K562 (cell line): ENCODE measurements at regions not wholly inside any gene's neighbourhood (a gene's known extent, or its start where the extent isn't known, plus 50 kb on each side); places are given as distances from the start of the nearest gene placed in this dataset.
A peak's percentile ranks its signal among the peaks of the same experiment; 100 is the strongest.
"Not testable (repeated sequence)": the region's sequence is repeated elsewhere in the genome, so short reads cannot be mapped to it uniquely, and the experiment has no call there.

Experiments used
- ATAC-seq: fragments of 200-7000 bp; cut with Tn5 transposase; 3 replicates; pipeline ENCODE4 v1.9.1; 2020; ENCODE audit warnings: moderate library complexity
- BruUV-seq: library from RNA; stranded (reverse); fragments of 400-500 nt; replicated peaks from 2 replicates; lab custom pipeline; 2021; lab: Mats Ljungman, UMichigan
- CTCF ChIA-PET: fragments of 300-600 bp; formaldehyde crosslinking; extraction: SDS; loops from one replicate; lab custom pipeline; 2021; ENCODE audit warnings: low intra/inter-chr PET ratio; lab: Yijun Ruan, JAX
- POLR2A ChIA-PET: fragments of 300-600, 350-650 bp; sonication (Branson Sonifier 250); formaldehyde crosslinking; extraction: SDS; loops from one replicate; lab custom pipeline; 2021; ENCODE audit warnings: antibody characterized with exemption, inconsistent platforms; lab: Yijun Ruan, JAX
- DNase-seq, 4 experiments: peaks; one replicate each; pipeline versions ENCODE4 v3.0.0 to v3.0.0-alpha.2; 2011 to 2018; ENCODE audit warnings: low spot score in 3 of 4, mixed read lengths in 3 of 4; ENCODE audit errors: extremely low read depth in 1 of 4
- FAIRE-seq: peaks from 2 replicates; lab custom pipeline; 2011; peaks lifted over from hg19 to GRCh38; lab: Jason Lieb, UNC
- H2AFZ ChIP-seq: 2 replicates; pipeline ENCODE4 v1.6.0; 2011; ENCODE audit warnings: low read depth, low read length, control low read depth, inconsistent platforms
- H3K27ac ChIP-seq: fragments of 200-600 bp; 3 replicates; pipeline ENCODE4 v1.8.0; 2011; ENCODE audit warnings: low read depth, mild to moderate bottlenecking, control low read depth, inconsistent platforms, low read length, moderate library complexity, mixed read lengths; ENCODE audit errors: extremely low read depth
- H3K27me3 ChIP-seq, 2 experiments: fragments of 300-600 bp in 1 of 2; 2 replicates in 1 of 2; 3 replicates in 1 of 2; pipeline versions ENCODE4 v1.6.0 to v1.8.0; 2011; ENCODE audit warnings: inconsistent platforms in 2 of 2, low read length in 2 of 2, mild to moderate bottlenecking in 1 of 2, mixed read lengths in 1 of 2, moderate library complexity in 1 of 2; ENCODE audit not compliant: control insufficient read depth in 2 of 2, insufficient read depth in 2 of 2
- H3K36me3 ChIP-seq: fragments of 300-600 bp; 3 replicates; pipeline ENCODE4 v1.8.0; 2011; ENCODE audit warnings: mild to moderate bottlenecking, low read length, inconsistent platforms; ENCODE audit not compliant: control insufficient read depth, insufficient read depth
- H3K4me1 ChIP-seq, 2 experiments: fragments of 200-600 bp in 1 of 2; replicated peaks in 1 of 2; 2 replicates in 1 of 2; 3 replicates in 1 of 2; pipeline versions ENCODE4 v1.5.1 to v1.8.0; 2011; ENCODE audit warnings: inconsistent platforms in 2 of 2, low read length in 2 of 2, mild to moderate bottlenecking in 1 of 2, mixed read lengths in 1 of 2, moderate library complexity in 1 of 2; ENCODE audit not compliant: control insufficient read depth in 2 of 2, insufficient read depth in 2 of 2
- H3K4me2 ChIP-seq: 2 replicates; pipeline ENCODE4 v1.6.1; 2011; ENCODE audit warnings: low read length, control low read depth, inconsistent platforms, mixed read lengths; ENCODE audit not compliant: insufficient read depth
- H3K4me3 ChIP-seq: fragments of 200-600 bp; sonication (generic), shearing (Covaris generic); 2 replicates; pipeline ENCODE4 v1.5.1; 2016; ENCODE audit warnings: control low read depth, inconsistent platforms
- H3K79me2 ChIP-seq: fragments of 200-600 bp; 3 replicates; pipeline ENCODE4 v1.8.0; 2011; ENCODE audit warnings: low read length, inconsistent platforms; ENCODE audit not compliant: control insufficient read depth, insufficient read depth
- H3K9ac ChIP-seq, 2 experiments: 2 replicates each; pipeline versions ENCODE4 v1.6.0 to v1.6.1; 2011; ENCODE audit warnings: low read depth in 2 of 2, low read length in 2 of 2, control low read depth in 1 of 2, inconsistent platforms in 1 of 2, mild to moderate bottlenecking in 1 of 2, mixed read lengths in 1 of 2; ENCODE audit not compliant: insufficient read depth in 1 of 2
- H3K9me1 ChIP-seq: one replicate; pipeline ENCODE4 v1.6.0; 2011; ENCODE audit warnings: inconsistent platforms, mild to moderate bottlenecking, low read length, moderate library complexity; ENCODE audit not compliant: control insufficient read depth, insufficient read depth
- H3K9me3 ChIP-seq: replicated peaks from 2 replicates; pipeline ENCODE4 v1.5.1; 2011; ENCODE audit warnings: low read depth, low read length, inconsistent platforms; ENCODE audit not compliant: control insufficient read depth, insufficient read depth
- H4K20me1 ChIP-seq: replicated peaks from 2 replicates; pipeline ENCODE4 v1.6.1; 2011; ENCODE audit warnings: low read length, inconsistent platforms, mixed read lengths; ENCODE audit not compliant: control insufficient read depth, insufficient read depth
- EHMT2 ChIP-seq: fragments of 450-650 bp; IDR thresholded peaks from 2 replicates; pipeline ENCODE4 v1.6.1; 2018; ENCODE audit warnings: antibody characterized with exemption
- FOXM1 ChIP-seq, 2 experiments: fragments of 450-650 bp in 1 of 2; sonication (generic) in 1 of 2; formaldehyde crosslinking in 1 of 2; IDR thresholded peaks; 2 replicates each; pipeline versions ENCODE4 v1.6.1 to v1.9.0; 2017 to 2022; ENCODE audit warnings: low read depth in 2 of 2, mild to moderate bottlenecking in 2 of 2, missing genetic modification reagents in 1 of 2, moderate library complexity in 1 of 2
- MTA1 ChIP-seq: fragments of 450-650 bp; IDR thresholded peaks from 2 replicates; pipeline ENCODE4 v1.6.1; 2017; ENCODE audit warnings: borderline replicate concordance
- SMAD2 ChIP-seq: fragments of 150-350 bp; IDR thresholded peaks from 2 replicates; pipeline ENCODE4 v1.6.1; 2014; ENCODE audit warnings: low read depth, mild to moderate bottlenecking, low read length
- SMARCA5 ChIP-seq: fragments of 450-650 bp; IDR thresholded peaks from 2 replicates; pipeline ENCODE4 v1.6.1; 2016
- TCF7 ChIP-seq: sonication (generic); IDR thresholded peaks from 2 replicates; pipeline ENCODE4 v1.6.1; 2016; ENCODE audit warnings: antibody characterized with exemption, borderline replicate concordance
- TGIF2 ChIP-seq: sonication (generic); formaldehyde crosslinking; IDR thresholded peaks from 2 replicates; pipeline ENCODE4 v1.8.1; 2022; ENCODE audit warnings: mild to moderate bottlenecking, missing genetic modification reagents, moderate library complexity
- YY1 ChIP-seq, 3 experiments: IDR thresholded peaks; 2 replicates each; pipeline ENCODE4 v1.6.1; 2011; ENCODE audit warnings: low read length in 2 of 3, mild to moderate bottlenecking in 2 of 3, moderate library complexity in 2 of 3, borderline replicate concordance in 1 of 3, control low read depth in 1 of 3, low read depth in 1 of 3; ENCODE audit not compliant: insufficient read depth in 3 of 3, insufficient replicate concordance in 2 of 3, control insufficient read depth in 1 of 3, insufficient read length in 1 of 3; ENCODE audit errors: extremely low read depth in 1 of 3
- ZBTB1 ChIP-seq: sonication (generic); formaldehyde crosslinking; IDR thresholded peaks from 2 replicates; pipeline ENCODE4 v1.8.1; 2023; ENCODE audit warnings: missing genetic modification reagents, low read depth, mild to moderate bottlenecking, borderline replicate concordance
- ZNF354B ChIP-seq: fragments of 250-450 bp; sonication (Bioruptor Pico); IDR thresholded peaks from 2 replicates; pipeline ENCODE4 v1.4.0; 2020
- ZNF507 ChIP-seq: conservative IDR thresholded peaks from 2 replicates; pipeline ENCODE4 v1.6.1; 2017; ENCODE audit warnings: missing genetic modification characterization, missing compliant biosample characterization
- WGBS: fragments of 100-300 bp; shearing (Covaris generic); methylation state at CpG from one replicate; pipeline ENCODE4 v1.1.6; 2016; ENCODE audit warnings: low coverage, mixed read lengths; ENCODE audit not compliant: insufficient coverage; ENCODE audit errors: missing lambda C conversion rate; 5-methylcytosine and 5-hydroxymethylcytosine counted together
- in situ Hi-C: fragments of 300-500 bp; cut with MboI; formaldehyde crosslinking; loops from 4 replicates; pipeline ENCODE4 v1.15.0; 2018; ENCODE audit warnings: inconsistent platforms, mixed read lengths
- intact Hi-C: fragments of 100-400 bp; cut with micrococcal nuclease; formaldehyde crosslinking; loops from 2 replicates; pipeline ENCODE4 v1.14.2; 2022

DNA sequence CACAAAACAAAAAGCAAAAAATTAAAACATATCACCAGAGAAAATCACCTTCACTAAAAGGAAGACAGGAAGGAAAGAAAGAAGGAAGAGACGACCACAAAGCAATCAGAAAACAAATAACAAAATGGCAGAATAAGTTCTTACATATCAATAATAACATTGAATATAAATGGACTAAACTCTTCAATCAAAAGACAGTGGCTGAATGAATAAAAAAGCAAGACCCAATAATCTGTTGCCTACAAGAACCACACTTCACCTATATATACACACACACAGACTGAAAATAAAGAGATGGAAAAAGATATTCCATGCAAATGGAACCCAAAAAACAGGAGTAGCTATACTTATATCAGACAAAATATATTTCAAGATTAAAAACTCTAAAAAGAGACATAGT, 124.5 kb downstream of the ACTL7B start:
- DNase-seq, H3K4me3 ChIP-seq, H3K4me2 ChIP-seq, H3K79me2 ChIP-seq, in situ Hi-C loops, H3K36me3 ChIP-seq, intact Hi-C loops, ATAC-seq, BruUV-seq, H4K20me1 ChIP-seq, H3K9me1 ChIP-seq, H3K9me3 ChIP-seq, H2AFZ ChIP-seq, H3K9ac ChIP-seq, CTCF ChIA-PET, FAIRE-seq, H3K27me3 ChIP-seq, H3K4me1 ChIP-seq, H3K27ac ChIP-seq: not testable (repeated sequence)
- 0% methylated on average over 1 of the region's 1 CpG for WGBS
- peak; percentile 92 for TF ChIP-seq ZNF507
- peak; percentile 64; the same call in 1 of the 2 replicates for TF ChIP-seq ZNF354B
- POLR2A ChIA-PET, result interaction anchor here (0.6 kb wide), 1 partner anchor 1107 kb away, joined by 3 read pairs; no protein-coding TSS in a partner anchor

DNA sequence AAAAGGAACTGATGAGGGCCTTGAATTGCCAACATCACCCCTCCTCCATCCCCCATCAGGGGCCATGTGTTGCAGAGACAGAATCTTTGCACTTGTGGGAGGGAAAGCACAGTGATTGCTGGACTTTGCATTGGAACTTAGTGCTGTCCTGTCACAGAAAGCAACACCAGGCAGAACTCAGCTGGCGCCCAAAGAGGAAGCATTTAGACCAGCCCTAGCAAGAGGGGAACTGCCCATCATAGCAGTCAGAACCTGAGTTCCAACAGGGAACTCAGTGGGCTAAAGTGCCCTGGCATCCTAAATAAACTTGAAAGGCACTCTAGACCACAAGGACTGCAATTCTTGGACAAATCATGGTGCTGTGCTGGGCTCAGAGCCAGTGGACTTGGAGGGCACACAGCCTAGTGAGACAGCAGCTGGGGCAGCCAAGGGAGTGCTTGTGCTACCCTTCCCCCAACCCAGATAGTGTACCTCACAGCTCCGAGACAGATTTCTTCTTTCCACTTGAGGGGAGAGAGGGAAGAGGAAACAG, 128.1 kb downstream of the ACTL7B start:
- H3K27me3 ChIP-seq, result peaks cover 0 to 3% of the 10 kb centered on the region in 2 experiments; a peak in 1 of 5 replicates
- H3K9me1 ChIP-seq, result no peaks in the 10 kb centered on the region
- H3K4me1 ChIP-seq, result no peaks in the 10 kb centered on the region
- H3K4me3 ChIP-seq, result no peak overlapping the region
- no TSS peak for BruUV-seq
- no peaks in the 10 kb centered on the region for H4K20me1 ChIP-seq
- ATAC-seq (no peak), DNase-seq (no peak), FAIRE-seq (no peak)
- no peak overlapping the region for H3K27ac ChIP-seq
- intact Hi-C loops (no loop called here), in situ Hi-C loops (no loop called here)
- no peak overlapping the region for H2AFZ ChIP-seq
- no peaks in the 10 kb centered on the region for H3K9me3 ChIP-seq
- POLR2A ChIA-PET, result interaction anchor here (0.6 kb wide), 1 partner anchor 36 kb away, joined by 3 read pairs; no protein-coding TSS in a partner anchor
- 0% methylated on average over 2 of the region's 2 CpGs for WGBS
- no peak overlapping the region for H3K9ac ChIP-seq
- H3K79me2 ChIP-seq, result no peaks in the 10 kb centered on the region
- CTCF ChIA-PET, result no interaction called here
- no peak overlapping the region for H3K4me2 ChIP-seq
- no peaks in the 10 kb centered on the region for H3K36me3 ChIP-seq
- TF ChIP-seq SMAD2 (no peak), FOXM1 (IDR thresholded peaks at IDR 0.05; ENCODE audit: low read depth) (no peak), FOXM1 (CRISPR knock-in tag; IDR thresholded peaks at IDR 0.05; ENCODE audit: low read depth) (no peak), EHMT2 (no peak), TGIF2 (no peak), TCF7 (no peak), ZBTB1 (CRISPR knock-in tag) (no peak), MTA1 (no peak), ZNF507 (no peak), SMARCA5 (no peak), ZNF354B (no peak), YY1 (IDR thresholded peaks at IDR 0.05; ENCODE audit: borderline replicate concordance in 1 of 3, control insufficient read depth in 1 of 3, extremely low read depth in 1 of 3, insufficient read depth in 3 of 3, insufficient read length in 1 of 3, insufficient replicate concordance in 2 of 3, low read depth in 1 of 3, low read length in 2 of 3) (no peak)
